Smooth muscle cell (in vitro differentiated cells): ENCODE measurements at regions not wholly inside any gene's neighbourhood (a gene's known extent, or its start where the extent isn't known, plus 50 kb on each side); places are given as distances from the start of the nearest gene placed in this dataset.
A peak's percentile ranks its signal among the peaks of the same experiment; 100 is the strongest.

Experiments used
- DNase-seq: peaks from one replicate; lab custom pipeline; 2025; ENCODE audit not compliant: unreplicated experiment; lab: John Stamatoyannopoulos, UW
- H2AFZ ChIP-seq: fragments of 200-600 bp; sonication (generic); 2 replicates; pipeline ENCODE4 v1.6.0; 2016; ENCODE audit warnings: antibody characterized with exemption, low read depth, mild to moderate bottlenecking
- H3F3A ChIP-seq: fragments of 200-600 bp; sonication (generic); 2 replicates; pipeline ENCODE4 v1.6.0; 2017; ENCODE audit warnings: antibody characterized with exemption, low read depth
- H3K27ac ChIP-seq: fragments of 200-600 bp; sonication (generic); 2 replicates; pipeline ENCODE4 v1.5.1; 2016; ENCODE audit warnings: low read depth, mild to moderate bottlenecking
- H3K27me3 ChIP-seq: fragments of 200-600 bp; sonication (generic); 2 replicates; pipeline ENCODE4 v1.6.1; 2016; ENCODE audit warnings: low read depth, mild to moderate bottlenecking
- H3K36me3 ChIP-seq: fragments of 200-600 bp; sonication (generic); 2 replicates; pipeline ENCODE4 v1.5.1; 2016; ENCODE audit warnings: low read depth
- H3K4me1 ChIP-seq: fragments of 200-600 bp; sonication (generic); 2 replicates; pipeline ENCODE4 v1.5.1; 2016; ENCODE audit warnings: low read depth
- H3K4me2 ChIP-seq: fragments of 200-600 bp; sonication (generic); 2 replicates; pipeline ENCODE4 v1.6.0; 2016; ENCODE audit warnings: mild to moderate bottlenecking
- H3K4me3 ChIP-seq: fragments of 200-600 bp; sonication (generic); 2 replicates; pipeline ENCODE4 v1.5.1; 2016; ENCODE audit warnings: mild to moderate bottlenecking
- H3K79me2 ChIP-seq: fragments of 200-600 bp; sonication (generic); 2 replicates; pipeline ENCODE4 v1.6.0; 2016; ENCODE audit warnings: low read depth, mild to moderate bottlenecking
- H3K9ac ChIP-seq: fragments of 200-600 bp; sonication (generic); 2 replicates; pipeline ENCODE4 v1.6.0; 2016; ENCODE audit warnings: low read depth
- H3K9me3 ChIP-seq: fragments of 200-600 bp; sonication (generic); replicated peaks from 2 replicates; pipeline ENCODE4 v1.5.1; 2016; ENCODE audit warnings: low read depth
- H4K20me1 ChIP-seq: fragments of 200-600 bp; sonication (generic); 2 replicates; pipeline ENCODE4 v1.6.0; 2016; ENCODE audit warnings: low read depth
- CTCF ChIP-seq: fragments of 200-600 bp; sonication (generic); IDR thresholded peaks from 2 replicates; pipeline ENCODE4 v1.5.1; 2017; ENCODE audit warnings: borderline replicate concordance, mild to moderate bottlenecking, antibody characterized with exemption; ENCODE audit not compliant: insufficient read depth, poor library complexity, severe bottlenecking
- WGBS: methylation state at CpG from one replicate; pipeline ENCODE4 v1.1.7; 2016; ENCODE audit warnings: low lambda C conversion rate; 5-methylcytosine and 5-hydroxymethylcytosine counted together

- WGBS: 55% methylated on average over 7 of the region's 7 CpGs
- Histone ChIP-seq H3K36me3 (no peaks in the 10 kb centered on the region), H3K9me3 (no peaks in the 10 kb centered on the region), H2AFZ (no peak overlapping the region), H3K4me3 (no peak overlapping the region), H3K79me2 (no peaks in the 10 kb centered on the region), H3K4me2 (no peak overlapping the region), H3K4me1 (peaks cover 3% of the 10 kb centered on the region), H3K9ac (no peak overlapping the region), H3F3A (peaks cover 7% of the 10 kb centered on the region), H3K27me3 (no peaks in the 10 kb centered on the region), H4K20me1 (no peaks in the 10 kb centered on the region), H3K27ac (no peak overlapping the region)
- no peak for DNase-seq
- TF ChIP-seq CTCF: no peak
Observed at GRCh38 chrX:65600106-65600505, 65.5 kb upstream of the LAS1L start.

- TF ChIP-seq CTCF: no peak
- H3K27me3 ChIP-seq: no peaks in the 10 kb centered on the region
- H3K9me3 ChIP-seq: no peaks in the 10 kb centered on the region
- H3K79me2 ChIP-seq: no peaks in the 10 kb centered on the region
- no peaks in the 10 kb centered on the region for H4K20me1 ChIP-seq
- H3K4me3 ChIP-seq: no peak overlapping the region
- peak overlapping the region; percentile 97 for H3K27ac ChIP-seq
- peaks cover 7% of the 10 kb centered on the region for H3F3A ChIP-seq
- H3K4me2 ChIP-seq: no peak overlapping the region
- no peaks in the 10 kb centered on the region for H3K36me3 ChIP-seq
- no peak overlapping the region for H3K9ac ChIP-seq
- H2AFZ ChIP-seq: no peak overlapping the region
- H3K4me1 ChIP-seq: peaks cover 3% of the 10 kb centered on the region
- no peak for DNase-seq
- WGBS: 87% methylated on average over 8 of the region's 8 CpGs
Observed at GRCh38 chrX:65598559-65599147, 64.1 kb upstream of the LAS1L start.

GRCh38 chrX:65596270-65597034 lies 61.9 kb upstream of the LAS1L start:
- peak overlapping the region; percentile 77 for H3K9ac ChIP-seq
- peaks cover 3% of the 10 kb centered on the region for H3K4me1 ChIP-seq
- H2AFZ ChIP-seq: no peak overlapping the region
- no peaks in the 10 kb centered on the region for H3K9me3 ChIP-seq
- no peak for TF ChIP-seq CTCF
- no peaks in the 10 kb centered on the region for H3K27me3 ChIP-seq
- H3K4me2 ChIP-seq: peak overlapping the region; percentile 54
- no peak overlapping the region for H3K4me3 ChIP-seq
- H3K27ac ChIP-seq: peak overlapping the region; percentile 97
- H3F3A ChIP-seq: peaks cover 7% of the 10 kb centered on the region
- DNase-seq: no peak
- WGBS: 40% methylated on average over 2 of the region's 2 CpGs
- H4K20me1 ChIP-seq: no peaks in the 10 kb centered on the region
- no peaks in the 10 kb centered on the region for H3K79me2 ChIP-seq
- H3K36me3 ChIP-seq: no peaks in the 10 kb centered on the region
